ENCODE measurements at regions not wholly inside any gene's neighbourhood (a gene's known extent, or its start where the extent isn't known, plus 50 kb on each side); places are given as distances from the start of the nearest gene placed in this dataset.

GRCh38 chr2:121094101-121094500 lies 190.9 kb downstream of the TFCP2L1 start:
- TF ChIP-seq TAF1 (IDR thresholded peaks at IDR 0.05; ENCODE audit: low read depth, low read length) (no peak), POLR2AphosphoS5 (IDR thresholded peaks at IDR 0.05; ENCODE audit: low read depth, low read length) (no peak), SPI1 (IDR thresholded peaks at IDR 0.05; ENCODE audit: low read depth, low read length) (no peak), POLR2A (IDR thresholded peaks at IDR 0.05; ENCODE audit: low read depth, low read length) (no peak), PAX5 (IDR thresholded peaks at IDR 0.05; ENCODE audit: insufficient read depth, low read length, severe bottlenecking) (no peak), POU2F2 (IDR thresholded peaks at IDR 0.05; ENCODE audit: low read depth, low read length) (no peak)
